ENCODE measurements at regions not wholly inside any gene's neighbourhood (a gene's known extent, or its start where the extent isn't known, plus 50 kb on each side); places are given as distances from the start of the nearest gene placed in this dataset.

GRCh38 chr21:15444118-15444960 lies 285.4 kb upstream of the USP25 start (continued):
- no peak for TF ChIP-seq BRF2 (CRISPR knock-in tag; IDR thresholded peaks at IDR 0.05)
- TF ChIP-seq ZNF138 (CRISPR knock-in tag; IDR thresholded peaks at IDR 0.05; ENCODE audit: low read depth) = no peak
- no peak for TF ChIP-seq MIER2 (CRISPR knock-in tag; IDR thresholded peaks at IDR 0.05)
- TF ChIP-seq ARNTL (CRISPR knock-in tag; IDR thresholded peaks at IDR 0.05) = peak; percentile 54
- TF ChIP-seq CENPBD1 (CRISPR knock-in tag; IDR thresholded peaks at IDR 0.05; ENCODE audit: borderline replicate concordance, low read depth) = no peak
- TF ChIP-seq EHMT2 (IDR thresholded peaks at IDR 0.05; ENCODE audit: borderline replicate concordance, low read depth, low read length) = no peak
- TF ChIP-seq ZNF790 (CRISPR knock-in tag; IDR thresholded peaks at IDR 0.05; ENCODE audit: borderline replicate concordance) = no peak; the same call in 1 of the 2 replicates
- peak; percentile 91 for TF ChIP-seq RARA (CRISPR knock-in tag; IDR thresholded peaks at IDR 0.05)
- 0 out of 2 replicates have a peak, but pooled peaks have one; percentile 44 for TF ChIP-seq KLF12 (CRISPR knock-in tag; IDR thresholded peaks at IDR 0.05; ENCODE audit: borderline replicate concordance)
- no peak for TF ChIP-seq NRL (CRISPR knock-in tag; IDR thresholded peaks at IDR 0.05; ENCODE audit: borderline replicate concordance)
- peak; percentile 19; the same call in 1 of the 2 replicates for TF ChIP-seq ZHX2 (IDR thresholded peaks at IDR 0.05; ENCODE audit: low read depth)
- 0 out of 2 replicates have a peak, but pooled peaks have one; percentile 44 for TF ChIP-seq ZHX2 (CRISPR knock-in tag; IDR thresholded peaks at IDR 0.05; ENCODE audit: borderline replicate concordance)
- TF ChIP-seq TAF1 (CRISPR knock-in tag; IDR thresholded peaks at IDR 0.05) = peak; percentile 39; the same call in 1 of the 2 replicates
- no peak for TF ChIP-seq ZNF207 (IDR thresholded peaks at IDR 0.05; ENCODE audit: borderline replicate concordance)
- peak; percentile 94 for TF ChIP-seq NR2F6 (IDR thresholded peaks at IDR 0.05)
- TF ChIP-seq NR2F6 (CRISPR knock-in tag; IDR thresholded peaks at IDR 0.05) = peak; percentile 91
- no peak for TF ChIP-seq SP2 (CRISPR knock-in tag; IDR thresholded peaks at IDR 0.05)
- no peak for TF ChIP-seq ZNF512B (CRISPR knock-in tag; IDR thresholded peaks at IDR 0.05; ENCODE audit: borderline replicate concordance)
- no peak for TF ChIP-seq DPF2 (CRISPR knock-in tag; IDR thresholded peaks at IDR 0.05; ENCODE audit: borderline replicate concordance, low read depth)
- TF ChIP-seq TOPORS (CRISPR knock-in tag; IDR thresholded peaks at IDR 0.05) = no peak
